ENCODE measurements at regions not wholly inside any gene's neighbourhood (a gene's known extent, or its start where the extent isn't known, plus 50 kb on each side); places are given as distances from the start of the nearest gene placed in this dataset.

GRCh38 chr7:85815526-85815925 lies 628.7 kb upstream of the SEMA3D start:
- TF ChIP-seq HNF4A (conservative IDR thresholded peaks at IDR 0.05) (no peak), NR2F2 (IDR thresholded peaks at IDR 0.05) (no peak)
- Histone ChIP-seq H3K9me3 (ENCODE audit: control insufficient read depth in 4 of 4, low read length in 3 of 4) (no peaks in the 10 kb centered on the region), H3K27me3 (ENCODE audit: control insufficient read depth in 4 of 4, insufficient read depth in 4 of 4, low read length in 3 of 4) (no peaks in the 10 kb centered on the region), H3K9ac (ENCODE audit: low read depth in 1 of 2, low read length in 2 of 2) (no peak overlapping the region), H3K27ac (ENCODE audit: low read depth in 1 of 2, low read length in 2 of 2) (no peak overlapping the region), H3K36me3 (ENCODE audit: control insufficient read depth in 4 of 4, insufficient read depth in 3 of 4, low read depth in 1 of 4, low read length in 3 of 4) (no peaks in the 10 kb centered on the region), H3K4me1 (ENCODE audit: control insufficient read depth in 4 of 4, insufficient read depth in 4 of 4, low read length in 3 of 4) (no peaks in the 10 kb centered on the region), H3K4me3 (ENCODE audit: low read depth in 1 of 3, low read length in 3 of 3) (no peak overlapping the region)
- no peak for DNase-seq (ENCODE audit: low spot score)

- H3K4me3 ChIP-seq (ENCODE audit: low read depth in 1 of 3, low read length in 3 of 3): no peak overlapping the region
- no peak overlapping the region for H3K27ac ChIP-seq (ENCODE audit: low read depth in 1 of 2, low read length in 2 of 2)
- TF ChIP-seq GABPA (IDR thresholded peaks at IDR 0.05 in 1 of 2, conservative IDR thresholded peaks at IDR 0.05 in 1 of 2) (no peak), FOXA1 (IDR thresholded peaks at IDR 0.05) (no peak), TAF1 (conservative IDR thresholded peaks at IDR 0.05) (no peak), EGR1 (IDR thresholded peaks at IDR 0.05; ENCODE audit: low read depth in 2 of 2) (no peak), ZBTB33 (IDR thresholded peaks at IDR 0.05) (no peak), ATF3 (IDR thresholded peaks at IDR 0.05) (no peak)
- no peak overlapping the region for H3K9ac ChIP-seq (ENCODE audit: low read depth in 1 of 2, low read length in 2 of 2)
- no peaks in the 10 kb centered on the region for H3K36me3 ChIP-seq (ENCODE audit: control insufficient read depth in 4 of 4, insufficient read depth in 3 of 4, low read depth in 1 of 4, low read length in 3 of 4)
- no peak for DNase-seq (ENCODE audit: low spot score)
- no peaks in the 10 kb centered on the region for H3K4me1 ChIP-seq (ENCODE audit: control insufficient read depth in 4 of 4, insufficient read depth in 4 of 4, low read length in 3 of 4)
- no peaks in the 10 kb centered on the region for H3K27me3 ChIP-seq (ENCODE audit: control insufficient read depth in 4 of 4, insufficient read depth in 4 of 4, low read length in 3 of 4)
- no peaks in the 10 kb centered on the region for H3K9me3 ChIP-seq (ENCODE audit: control insufficient read depth in 4 of 4, low read length in 3 of 4)
Measured at GRCh38 chr7:85806321-85806720, 619.5 kb upstream of the SEMA3D start.

GRCh38 chr7:85805656-85806055 lies 618.8 kb upstream of the SEMA3D start:
- Histone ChIP-seq H3K9ac (ENCODE audit: low read depth in 1 of 2, low read length in 2 of 2) (no peak overlapping the region), H3K9me3 (ENCODE audit: control insufficient read depth in 4 of 4, low read length in 3 of 4) (no peaks in the 10 kb centered on the region)
- TF ChIP-seq YY1 (IDR thresholded peaks at IDR 0.05) (no peak), FOXA1 (IDR thresholded peaks at IDR 0.05) (no peak), REST (IDR thresholded peaks at IDR 0.05) (no peak), NR2F2 (IDR thresholded peaks at IDR 0.05) (no peak), GABPA (IDR thresholded peaks at IDR 0.05 in 1 of 2, conservative IDR thresholded peaks at IDR 0.05 in 1 of 2) (no peak), RAD21 (IDR thresholded peaks at IDR 0.05) (no peak), MAX (IDR thresholded peaks at IDR 0.05) (no peak), ZBTB33 (IDR thresholded peaks at IDR 0.05) (no peak), ATF3 (IDR thresholded peaks at IDR 0.05) (no peak), TAF1 (conservative IDR thresholded peaks at IDR 0.05) (no peak), CTCF (IDR thresholded peaks at IDR 0.05; ENCODE audit: low read depth, low read length, missing input control) (no peak), RXRA (IDR thresholded peaks at IDR 0.05) (no peak)

More at GRCh38 chr7:85805656-85806055, 618.8 kb upstream of the SEMA3D start:
- Histone ChIP-seq H3K36me3 (ENCODE audit: control insufficient read depth in 4 of 4, insufficient read depth in 3 of 4, low read depth in 1 of 4, low read length in 3 of 4) (no peaks in the 10 kb centered on the region), H3K27ac (ENCODE audit: low read depth in 1 of 2, low read length in 2 of 2) (no peak overlapping the region), H3K4me3 (ENCODE audit: low read depth in 1 of 3, low read length in 3 of 3) (no peak overlapping the region), H3K27me3 (ENCODE audit: control insufficient read depth in 4 of 4, insufficient read depth in 4 of 4, low read length in 3 of 4) (no peaks in the 10 kb centered on the region), H3K4me1 (ENCODE audit: control insufficient read depth in 4 of 4, insufficient read depth in 4 of 4, low read length in 3 of 4) (no peaks in the 10 kb centered on the region)
- no peak for DNase-seq (ENCODE audit: low spot score)

All from liver (tissue), 7 donors.